RKO (cell line): ENCODE measurements at regions not wholly inside any gene's neighbourhood (a gene's known extent, or its start where the extent isn't known, plus 50 kb on each side); places are given as distances from the start of the nearest gene placed in this dataset.

Source experiments
- DNase-seq: peaks from one replicate; pipeline ENCODE4 v3.0.0-alpha.2; 2016; ENCODE audit warnings: low spot score

DNA sequence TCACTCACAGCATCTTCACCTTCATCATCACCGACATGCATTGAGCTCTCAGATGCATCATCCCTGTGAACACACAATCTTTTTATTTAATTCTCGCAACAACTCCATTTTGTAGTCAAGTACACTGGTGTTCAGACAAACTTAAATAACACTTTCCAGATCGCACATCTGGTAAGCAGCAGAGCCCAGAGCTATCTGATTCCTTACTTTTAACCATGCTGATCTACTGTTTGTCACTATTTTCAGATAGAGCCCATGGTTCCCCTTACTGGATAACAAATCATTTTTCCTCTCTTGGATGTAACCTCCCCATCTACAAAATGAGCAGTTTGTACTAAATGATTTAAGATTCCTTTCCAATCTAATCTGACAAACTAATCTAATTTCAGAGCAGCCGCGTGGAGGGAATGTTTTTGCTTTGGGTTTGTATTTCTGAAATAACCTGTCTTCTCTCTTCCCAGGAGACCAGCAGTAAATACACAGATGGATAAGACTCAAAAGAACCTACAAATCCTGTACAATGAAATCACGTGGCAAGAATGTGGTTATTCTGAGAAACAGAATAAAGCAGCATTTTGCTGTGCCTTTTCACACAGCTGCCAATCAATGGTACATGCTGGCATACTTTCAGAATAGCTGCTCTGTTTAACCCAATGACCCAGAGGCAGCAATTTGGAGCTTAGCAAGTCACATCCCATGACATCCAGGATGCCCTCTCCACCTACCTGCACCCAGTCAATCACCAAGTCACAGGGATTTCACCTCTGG is 72.9 kb upstream of the CCL2 start:
- DNase-seq: no peak

DNA sequence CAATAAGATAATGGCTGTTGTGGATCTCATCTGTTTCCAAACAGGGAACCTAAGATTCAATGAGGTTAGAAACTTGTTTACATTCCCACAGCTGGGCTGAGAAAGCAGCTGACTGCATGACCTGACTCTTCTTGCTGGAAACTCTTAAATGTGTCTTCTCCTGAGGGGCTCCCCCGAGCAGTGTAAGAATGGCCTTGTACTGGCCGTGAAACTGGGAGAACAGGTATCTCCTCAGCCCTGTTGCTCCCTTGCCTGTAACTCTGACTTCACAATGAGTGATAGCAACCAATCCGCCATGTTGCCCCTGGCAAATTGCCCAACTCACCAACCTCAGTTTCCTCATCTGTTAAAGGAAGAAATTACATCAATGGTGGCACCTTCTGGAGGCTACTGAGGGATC is 59.1 kb upstream of the CCL2 start:
- DNase-seq: no peak

DNA sequence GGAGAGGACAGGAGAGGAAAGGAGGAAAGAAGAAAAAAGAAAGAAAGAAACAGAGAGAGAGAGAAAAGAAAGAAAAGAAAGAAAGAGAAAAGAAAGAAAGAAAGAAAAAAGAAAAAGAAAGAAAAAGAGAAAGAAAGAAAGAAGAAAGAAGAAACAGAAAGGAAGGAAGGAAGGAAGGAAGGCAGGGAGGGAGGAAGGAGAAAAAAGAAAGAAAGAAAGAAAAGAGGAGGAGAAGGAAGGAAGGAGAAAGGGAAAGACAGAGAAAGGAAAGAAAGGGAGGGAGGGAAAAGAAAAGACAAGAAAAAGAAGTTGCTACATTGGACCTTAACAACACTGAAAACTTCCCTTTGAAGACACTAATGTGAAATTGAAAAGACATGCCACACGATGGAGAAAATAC is 56.6 kb upstream of the CCL2 start:
- no peak for DNase-seq

DNA sequence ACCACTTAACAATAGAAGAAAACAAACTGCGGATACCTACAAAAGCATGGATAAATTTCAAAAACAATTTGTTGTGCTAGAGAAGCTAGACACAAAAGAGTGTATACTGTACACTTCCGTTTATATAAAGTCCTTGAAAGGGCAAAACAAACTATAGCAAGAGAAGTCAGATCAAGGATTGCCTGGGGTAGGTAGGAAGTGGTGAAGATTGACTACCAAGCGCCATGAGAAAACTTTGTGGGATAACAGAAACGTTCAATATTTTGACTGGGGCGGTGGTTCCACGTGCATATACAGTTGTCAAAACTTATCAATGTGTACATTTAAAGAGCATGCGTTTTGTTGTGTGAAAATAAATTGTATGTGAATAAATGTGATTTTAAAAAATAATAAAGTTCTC is 55.6 kb upstream of the CCL2 start:
- DNase-seq: no peak

DNA sequence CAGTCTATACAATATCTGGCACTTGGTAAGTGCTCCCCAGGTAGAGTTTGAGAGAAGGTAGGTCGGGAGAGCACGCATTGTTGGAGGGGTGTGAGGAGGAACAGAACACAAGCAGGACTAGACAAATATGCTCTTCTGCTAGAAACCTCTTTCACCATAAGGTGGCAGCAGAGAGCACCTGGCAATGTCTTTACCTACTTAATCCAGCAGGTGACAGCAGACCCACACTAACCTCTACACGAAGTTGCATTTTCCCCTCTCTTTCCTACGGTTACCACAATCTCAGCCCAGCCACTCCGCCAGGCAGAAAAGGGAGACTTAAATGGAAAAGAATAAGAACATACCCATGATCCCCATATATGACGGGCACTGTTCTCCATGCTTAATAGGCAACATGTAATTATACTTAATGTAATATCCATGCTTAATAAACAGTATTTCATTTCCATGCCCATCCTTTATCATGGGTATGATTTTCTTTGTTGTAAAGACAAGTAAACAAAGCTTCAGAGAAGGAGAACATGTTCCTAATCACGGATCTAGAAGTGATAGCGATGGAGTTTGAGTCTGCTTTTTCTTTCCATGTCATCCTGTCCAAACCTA is 55.1 kb upstream of the CCL2 start:
- DNase-seq: peak; percentile 82

DNA sequence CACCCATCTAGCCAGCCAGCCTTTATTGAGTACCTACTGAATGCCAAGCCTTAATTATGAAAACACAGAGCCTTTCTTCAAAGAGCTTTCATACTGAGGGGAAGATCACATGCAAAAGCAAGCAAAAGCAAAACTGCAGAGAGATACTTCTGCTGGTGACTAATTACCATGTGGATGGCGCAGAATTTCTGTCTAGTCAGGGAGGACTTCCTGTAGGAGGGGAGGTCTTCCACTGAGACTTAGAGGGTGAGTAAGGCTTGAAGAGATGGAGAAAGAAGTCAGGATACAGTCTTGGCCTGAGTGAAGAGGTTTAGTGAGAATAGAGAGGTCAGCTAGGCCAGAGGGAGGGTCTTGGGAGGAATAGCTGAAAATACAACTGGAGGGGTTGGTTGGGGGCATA is 53.9 kb upstream of the CCL2 start:
- DNase-seq: no peak

DNA sequence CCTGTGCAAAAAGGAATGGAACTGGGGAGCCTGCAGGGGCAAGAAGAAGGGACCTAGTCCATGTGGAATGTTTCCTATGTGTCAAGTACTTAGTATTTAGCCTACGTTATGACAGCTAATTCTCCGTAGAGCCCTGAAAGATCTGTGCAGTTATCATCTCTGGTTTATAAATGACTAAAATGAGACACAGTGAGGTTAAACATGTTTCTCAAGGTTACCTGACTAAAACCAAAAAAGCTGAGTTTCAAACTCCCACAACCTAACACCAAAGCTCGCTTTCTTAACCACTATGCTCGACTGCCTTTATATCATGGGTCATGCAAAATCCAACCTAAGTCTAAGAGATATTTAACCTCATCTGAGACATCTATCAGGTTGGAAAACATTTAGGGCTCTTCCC is 53.3 kb upstream of the CCL2 start:
- DNase-seq: no peak

DNA sequence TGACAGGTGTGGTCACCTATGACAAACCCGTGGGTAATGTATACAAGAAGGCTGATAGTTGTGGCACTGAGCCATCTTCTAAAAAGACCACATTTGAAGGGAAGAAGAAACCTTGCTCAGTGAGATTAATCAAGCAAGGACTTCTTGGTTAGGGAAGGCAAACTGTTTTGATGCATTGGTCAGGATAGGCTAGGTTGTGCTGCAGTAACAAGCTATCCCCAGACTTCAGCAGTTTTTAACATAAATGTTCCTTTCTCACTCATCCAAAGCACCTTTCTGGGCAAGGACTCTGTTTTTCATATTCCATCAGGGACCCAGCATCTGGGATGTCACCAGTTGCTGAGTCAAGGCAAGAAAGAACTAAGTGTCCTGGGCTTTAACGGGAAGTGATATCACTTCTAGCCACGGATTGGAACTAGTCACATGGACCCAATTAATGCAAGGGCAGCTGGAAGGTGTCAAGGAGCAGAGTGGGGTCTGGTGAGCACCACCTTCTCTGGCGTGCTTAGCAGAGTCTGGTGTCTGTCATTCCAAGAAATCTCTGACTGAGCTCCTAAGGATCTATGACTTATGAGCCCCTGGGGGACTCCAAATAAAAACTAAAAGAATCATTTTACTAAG is 52.0 kb upstream of the CCL2 start:
- DNase-seq: no peak

DNA sequence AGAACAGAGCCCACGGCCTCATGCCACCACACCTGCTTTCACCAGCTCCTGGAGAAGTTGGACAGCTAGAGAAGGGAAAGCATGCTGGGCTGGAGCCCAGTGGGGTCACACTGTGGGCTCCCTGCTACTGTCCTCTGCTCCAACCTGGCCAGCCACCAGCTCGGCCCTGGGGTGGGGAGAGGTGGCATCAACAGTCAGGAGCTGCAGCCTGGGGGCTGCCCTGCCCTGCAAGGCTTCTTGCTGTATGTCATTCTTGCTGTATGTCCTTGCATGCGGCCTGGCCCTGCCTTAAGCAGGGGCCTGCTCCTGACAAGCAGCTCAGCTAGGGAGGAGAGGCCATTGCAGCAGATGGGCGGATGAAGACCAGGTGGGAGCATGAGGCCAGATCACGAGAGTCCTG is 50.7 kb upstream of the CCL2 start:
- no peak for DNase-seq
